GM23248 (cell line): ENCODE measurements at regions not wholly inside any gene's neighbourhood (a gene's known extent, or its start where the extent isn't known, plus 50 kb on each side); places are given as distances from the start of the nearest gene placed in this dataset.

Experiments used
- EZH2 ChIP-seq: fragments of 200-600 bp; sonication (generic); IDR thresholded peaks from 2 replicates; pipeline ENCODE4 v1.6.1; 2018; ENCODE audit warnings: antibody characterized with exemption, mild to moderate bottlenecking; ENCODE audit not compliant: insufficient read depth, poor library complexity, severe bottlenecking
- EZH2phosphoT487 ChIP-seq: fragments of 200-600 bp; sonication (generic); IDR thresholded peaks from 2 replicates; pipeline ENCODE4 v1.6.1; 2018; ENCODE audit warnings: antibody characterized with exemption, moderate library complexity, mild to moderate bottlenecking, low read depth; ENCODE audit not compliant: insufficient read depth

DNA sequence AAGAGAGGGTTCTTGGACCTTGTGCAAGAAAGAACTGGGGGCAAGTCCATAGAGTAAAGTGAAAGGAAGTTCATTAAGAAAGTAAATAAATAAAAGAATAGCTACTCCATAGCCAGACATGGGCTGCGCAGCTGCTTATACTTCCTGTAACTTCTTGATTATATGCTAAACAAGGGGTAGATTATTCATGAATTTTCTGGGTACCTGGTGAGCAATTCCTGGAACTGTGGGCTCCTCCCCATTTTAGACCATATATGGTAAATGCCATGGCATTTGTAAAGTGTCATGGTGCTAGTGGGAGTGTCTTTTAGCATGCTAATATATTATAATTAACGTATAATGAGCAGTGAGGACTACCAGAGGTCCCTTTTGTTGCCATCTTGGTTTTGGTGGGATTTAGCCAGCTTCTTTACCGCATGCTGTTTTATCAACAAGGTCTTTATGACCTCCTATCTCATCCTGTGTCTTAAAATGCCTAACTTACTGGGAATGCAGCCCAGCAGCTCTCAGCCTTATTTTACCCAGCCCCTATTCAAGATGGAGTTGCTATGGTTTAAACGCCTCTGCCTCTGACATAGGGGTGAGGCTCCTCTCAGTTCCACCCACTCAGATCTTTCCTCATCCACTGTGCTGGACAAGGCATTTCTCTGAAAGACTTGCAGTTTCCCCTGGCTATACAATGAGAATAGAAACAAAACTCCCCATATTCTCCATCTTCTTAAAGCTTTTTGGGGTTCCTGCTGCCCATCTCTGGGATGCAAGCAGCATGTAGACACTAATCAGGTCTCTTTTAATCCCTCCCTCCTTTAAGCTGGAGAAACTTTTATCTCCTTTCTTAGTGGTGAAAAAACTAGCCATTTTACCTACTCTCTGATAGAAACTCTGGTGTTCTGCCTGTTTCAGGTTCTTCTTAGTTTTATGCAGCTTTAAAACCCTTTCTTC, 91.2 kb downstream of the ARRDC3 start:
- TF ChIP-seq EZH2phosphoT487 (no peak), EZH2 (no peak)
